ENCODE measurements at regions not wholly inside any gene's neighbourhood (a gene's known extent, or its start where the extent isn't known, plus 50 kb on each side); places are given as distances from the start of the nearest gene placed in this dataset.

DNA sequence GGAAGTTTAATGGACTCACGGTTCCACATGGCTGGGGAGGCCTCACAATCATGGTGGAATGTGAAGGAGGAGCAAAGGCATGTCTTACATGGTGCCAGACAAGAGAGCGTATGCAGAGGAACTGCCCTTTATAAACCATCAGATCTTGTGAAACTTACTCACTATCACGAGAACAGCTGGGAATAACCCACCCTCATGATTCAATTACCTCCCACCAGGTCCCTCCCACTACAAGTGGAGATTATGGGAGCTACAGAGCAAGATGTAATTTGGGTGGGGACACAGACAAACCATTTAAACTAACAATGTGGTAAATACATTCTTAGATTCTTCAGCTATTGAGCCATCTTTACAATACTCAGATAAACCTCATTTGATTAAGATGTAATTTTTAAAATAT, 176.1 kb downstream of the SH3BP4 start:
- H3K4me3 ChIP-seq (ENCODE audit: low read depth, low read length), result no peak overlapping the region
- no peak for DNase-seq (ENCODE audit: low read depth)
- H3K27me3 ChIP-seq (ENCODE audit: control insufficient read depth, insufficient read depth, low read length), result peaks cover 3% of the 10 kb centered on the region; the same call in 1 of the 2 replicates
- ChIA-PET CTCF (interaction anchor here (0.7 to 2.0 kb wide), 4 partner anchors 8 to 618 kb away, joined by 3 to 9 read pairs (median 4); no protein-coding TSS in a partner anchor), POLR2A (no interaction called here)
- H3K36me3 ChIP-seq (ENCODE audit: control insufficient read depth, insufficient read depth, low read length), result no peaks in the 10 kb centered on the region
- TF ChIP-seq, protein P1, sequence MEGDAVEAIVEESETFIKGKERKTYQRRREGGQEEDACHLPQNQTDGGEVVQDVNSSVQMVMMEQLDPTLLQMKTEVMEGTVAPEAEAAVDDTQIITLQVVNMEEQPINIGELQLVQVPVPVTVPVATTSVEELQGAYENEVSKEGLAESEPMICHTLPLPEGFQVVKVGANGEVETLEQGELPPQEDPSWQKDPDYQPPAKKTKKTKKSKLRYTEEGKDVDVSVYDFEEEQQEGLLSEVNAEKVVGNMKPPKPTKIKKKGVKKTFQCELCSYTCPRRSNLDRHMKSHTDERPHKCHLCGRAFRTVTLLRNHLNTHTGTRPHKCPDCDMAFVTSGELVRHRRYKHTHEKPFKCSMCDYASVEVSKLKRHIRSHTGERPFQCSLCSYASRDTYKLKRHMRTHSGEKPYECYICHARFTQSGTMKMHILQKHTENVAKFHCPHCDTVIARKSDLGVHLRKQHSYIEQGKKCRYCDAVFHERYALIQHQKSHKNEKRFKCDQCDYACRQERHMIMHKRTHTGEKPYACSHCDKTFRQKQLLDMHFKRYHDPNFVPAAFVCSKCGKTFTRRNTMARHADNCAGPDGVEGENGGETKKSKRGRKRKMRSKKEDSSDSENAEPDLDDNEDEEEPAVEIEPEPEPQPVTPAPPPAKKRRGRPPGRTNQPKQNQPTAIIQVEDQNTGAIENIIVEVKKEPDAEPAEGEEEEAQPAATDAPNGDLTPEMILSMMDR (IDR thresholded peaks at IDR 0.05; ENCODE audit: insufficient read depth, low read depth, low read length), result no peak

DNA sequence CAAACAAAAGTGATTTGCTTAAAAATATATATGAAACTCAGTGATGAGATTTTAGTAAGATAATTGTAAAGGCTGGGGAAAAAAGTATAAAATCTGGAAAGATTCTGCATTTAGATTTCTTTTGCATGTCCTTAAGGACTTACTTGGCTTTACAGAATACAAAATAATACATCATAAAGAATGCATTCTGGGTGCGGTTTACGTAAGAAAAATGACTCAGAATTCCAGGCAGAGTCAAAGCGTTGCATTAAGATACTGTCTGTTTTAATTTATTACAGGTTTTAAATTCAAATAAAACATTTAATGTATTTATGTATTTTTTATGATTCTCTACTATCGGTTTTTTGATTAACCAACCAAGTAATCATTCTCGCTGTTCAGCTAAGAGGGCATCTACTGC, 178.0 kb downstream of the SH3BP4 start:
- no peak for DNase-seq (ENCODE audit: low read depth)
- Histone ChIP-seq H3K36me3 (ENCODE audit: control insufficient read depth, insufficient read depth, low read length) (no peaks in the 10 kb centered on the region), H3K27me3 (ENCODE audit: control insufficient read depth, insufficient read depth, low read length) (peaks cover 3% of the 10 kb centered on the region; the same call in 1 of the 2 replicates), H3K4me3 (ENCODE audit: low read depth, low read length) (no peak overlapping the region)
- POLR2A ChIA-PET, result no interaction called here
- TF ChIP-seq, protein P1 (IDR thresholded peaks at IDR 0.05; ENCODE audit: insufficient read depth, low read depth, low read length), result no peak
- CTCF ChIA-PET, result interaction anchor here (0.7 to 10.2 kb wide), 3 partner anchors 464 to 617 kb away, joined by 3 to 170 read pairs (median 5); no protein-coding TSS in a partner anchor

DNA sequence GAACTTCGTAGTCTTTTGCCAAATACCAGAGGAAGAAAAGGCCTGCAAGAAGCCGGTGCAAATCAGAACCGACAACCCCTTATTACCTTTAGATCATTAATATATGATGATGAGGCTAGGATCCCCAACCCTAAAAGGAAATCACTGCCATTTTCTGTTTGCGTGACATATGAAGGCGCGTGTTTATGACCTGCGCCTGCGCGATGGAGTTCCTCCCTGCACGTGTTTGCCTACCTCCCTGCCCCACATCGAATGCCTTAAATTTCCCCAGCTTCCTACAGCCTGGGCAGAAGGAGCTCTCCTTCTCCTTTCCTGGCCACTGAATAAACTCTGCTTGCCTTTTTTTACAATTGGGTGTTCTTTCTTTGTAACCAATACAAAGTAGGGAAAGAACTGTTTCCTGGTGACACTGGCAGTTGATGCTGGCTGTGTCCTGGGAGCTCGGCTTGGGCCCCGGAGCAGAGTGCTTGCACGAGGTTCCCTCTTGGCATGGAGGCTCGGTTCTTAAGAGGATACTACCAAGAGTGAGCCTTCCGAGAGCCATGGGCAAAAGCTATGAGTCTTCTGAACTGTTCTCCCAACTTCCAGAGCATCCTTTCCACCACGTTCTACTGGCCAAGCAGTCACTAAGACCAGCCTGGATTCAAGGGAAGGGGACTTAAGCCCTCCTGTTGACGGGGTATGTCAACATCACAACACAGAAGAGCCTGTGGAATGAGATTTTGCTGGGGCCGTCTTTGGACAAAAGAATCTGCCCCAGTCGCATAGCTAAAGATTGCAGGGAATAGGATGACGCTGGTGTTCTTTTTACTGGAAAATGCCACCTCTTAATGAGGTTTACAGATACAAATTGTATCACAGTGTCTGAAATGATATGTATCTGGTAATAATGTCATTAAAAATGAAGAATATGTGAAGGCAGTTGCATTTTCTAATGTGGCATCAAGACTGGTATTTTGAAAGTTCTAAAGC, 179.8 kb downstream of the SH3BP4 start:
- Histone ChIP-seq H3K4me3 (ENCODE audit: low read depth, low read length) (no peak overlapping the region), H3K36me3 (ENCODE audit: control insufficient read depth, insufficient read depth, low read length) (no peaks in the 10 kb centered on the region), H3K27me3 (ENCODE audit: control insufficient read depth, insufficient read depth, low read length) (no peaks in the 10 kb centered on the region)
- DNase-seq (ENCODE audit: low read depth), result no peak
- TF ChIP-seq, protein P1 (IDR thresholded peaks at IDR 0.05; ENCODE audit: insufficient read depth, low read depth, low read length), result no peak
- ChIA-PET POLR2A (no interaction called here), CTCF (interaction anchor here (0.5 to 10.2 kb wide), 4 partner anchors 14 to 635 kb away, joined by 3 to 170 read pairs (median 3); no protein-coding TSS in a partner anchor)

DNA sequence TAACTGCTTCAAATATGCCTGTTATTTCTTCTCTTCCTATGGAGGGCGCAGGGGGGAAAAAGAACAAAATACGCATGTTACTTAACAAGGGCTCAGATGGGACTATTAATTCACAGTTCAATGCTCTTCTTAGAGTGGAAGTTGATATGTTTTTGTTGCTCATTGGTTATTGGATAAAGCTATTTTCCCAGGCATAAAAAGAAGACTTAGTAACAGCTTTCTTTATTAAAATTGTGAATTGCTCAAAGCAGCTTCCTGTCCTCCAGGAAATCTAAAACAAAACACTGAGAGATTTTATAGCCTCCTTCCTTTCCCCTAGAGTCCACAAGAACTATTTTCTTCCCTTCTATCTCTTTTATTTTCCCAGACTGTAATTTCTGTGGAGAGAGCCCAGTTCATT, 180.8 kb downstream of the SH3BP4 start:
- CTCF ChIA-PET, result interaction anchor here (0.8 to 10.2 kb wide), 2 partner anchors 461 to 614 kb away, joined by 3 to 170 read pairs; no protein-coding TSS in a partner anchor
- TF ChIP-seq, protein P1 (IDR thresholded peaks at IDR 0.05; ENCODE audit: insufficient read depth, low read depth, low read length), result no peak
- Histone ChIP-seq H3K4me3 (ENCODE audit: low read depth, low read length) (no peak overlapping the region), H3K27me3 (ENCODE audit: control insufficient read depth, insufficient read depth, low read length) (no peaks in the 10 kb centered on the region), H3K36me3 (ENCODE audit: control insufficient read depth, insufficient read depth, low read length) (no peaks in the 10 kb centered on the region)
- no peak for DNase-seq (ENCODE audit: low read depth)
- POLR2A ChIA-PET, result no interaction called here

DNA sequence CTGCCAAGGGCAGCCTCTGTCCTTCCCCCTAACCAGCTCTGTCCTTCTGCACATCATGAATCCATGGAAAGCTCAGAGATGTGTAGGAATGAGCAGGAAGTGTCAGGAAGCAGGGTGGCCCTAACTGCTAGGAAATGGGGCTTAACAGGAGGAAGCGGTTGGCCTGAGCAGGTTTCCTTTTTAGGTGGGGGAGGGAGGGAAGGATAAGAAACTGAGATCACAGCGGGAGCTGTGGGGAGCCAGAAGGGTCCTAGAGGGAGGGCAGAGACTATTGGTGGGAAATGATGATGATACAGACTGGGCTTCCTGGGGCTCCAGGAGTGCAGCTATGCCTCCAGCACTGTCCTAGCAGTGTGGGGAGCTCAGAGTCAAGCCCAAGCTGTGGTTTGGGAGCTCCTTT, 182.0 kb downstream of the SH3BP4 start:
- CTCF ChIA-PET, result interaction anchor here (0.7 to 10.2 kb wide), 6 partner anchors 12 to 613 kb away, joined by 3 to 170 read pairs (median 7); no protein-coding TSS in a partner anchor
- DNase-seq (ENCODE audit: low read depth), result no peak
- no peaks in the 10 kb centered on the region for H3K36me3 ChIP-seq (ENCODE audit: control insufficient read depth, insufficient read depth, low read length)
- POLR2A ChIA-PET, result interaction anchor here (0.6 kb wide), 1 partner anchor 445 kb away, joined by 8 read pairs; no protein-coding TSS in a partner anchor
- H3K27me3 ChIP-seq (ENCODE audit: control insufficient read depth, insufficient read depth, low read length), result no peaks in the 10 kb centered on the region
- H3K4me3 ChIP-seq (ENCODE audit: low read depth, low read length), result no peak overlapping the region
- TF ChIP-seq, protein P1 (IDR thresholded peaks at IDR 0.05; ENCODE audit: insufficient read depth, low read depth, low read length), result no peak
